ENCODE measurements at regions not wholly inside any gene's neighbourhood (a gene's known extent, or its start where the extent isn't known, plus 50 kb on each side); places are given as distances from the start of the nearest gene placed in this dataset.

GRCh38 chr6:14921170-14921569, 324.7 kb upstream of the JARID2 start:
- intact Hi-C loops (cut with DNase I), result no loop called here

DNA sequence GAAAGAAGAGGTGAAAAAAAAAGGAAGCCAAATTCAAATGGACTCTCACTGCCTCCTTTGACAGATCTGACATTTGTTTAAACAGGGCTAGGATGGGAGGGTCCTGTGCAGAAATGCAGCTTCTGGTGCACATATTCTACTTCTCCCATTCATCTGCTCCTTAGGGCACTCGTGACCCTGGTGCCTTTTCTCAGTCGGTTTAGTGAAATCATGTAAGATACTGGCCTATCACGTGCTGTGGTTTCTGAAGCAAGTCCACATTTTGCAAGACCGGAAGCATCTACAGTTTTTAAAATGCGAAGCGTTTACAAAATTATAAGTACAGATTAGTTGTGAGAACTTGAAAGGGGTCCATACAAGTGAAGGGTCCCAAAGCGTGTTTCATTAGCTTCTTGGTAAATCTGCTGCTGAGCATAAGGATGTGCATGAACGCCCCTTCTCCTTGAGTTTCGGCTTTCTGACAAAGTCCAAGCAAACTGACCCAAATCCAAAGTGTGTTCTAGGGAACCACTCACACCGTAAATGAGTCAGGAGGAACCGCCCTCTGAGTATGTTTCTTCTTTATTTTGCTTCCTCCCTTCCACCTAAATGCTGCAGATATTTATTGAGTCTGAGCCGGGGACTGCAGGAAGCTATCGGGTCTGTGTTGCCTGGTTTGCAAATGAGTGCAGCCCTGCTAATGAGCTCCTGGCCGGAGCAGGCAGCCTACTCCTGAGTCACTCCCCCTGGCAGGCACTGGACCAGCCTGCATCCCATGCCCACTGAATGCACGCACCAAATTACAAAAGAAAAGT, 323.8 kb upstream of the JARID2 start:
- intact Hi-C loops (cut with DNase I), result no loop called here
- DNase-seq (ENCODE audit: low spot score), result no peak

More at GRCh38 chr6:14921170-14921569, 324.7 kb upstream of the JARID2 start:
- DNase-seq (ENCODE audit: low spot score), result peak; percentile 82

DNA sequence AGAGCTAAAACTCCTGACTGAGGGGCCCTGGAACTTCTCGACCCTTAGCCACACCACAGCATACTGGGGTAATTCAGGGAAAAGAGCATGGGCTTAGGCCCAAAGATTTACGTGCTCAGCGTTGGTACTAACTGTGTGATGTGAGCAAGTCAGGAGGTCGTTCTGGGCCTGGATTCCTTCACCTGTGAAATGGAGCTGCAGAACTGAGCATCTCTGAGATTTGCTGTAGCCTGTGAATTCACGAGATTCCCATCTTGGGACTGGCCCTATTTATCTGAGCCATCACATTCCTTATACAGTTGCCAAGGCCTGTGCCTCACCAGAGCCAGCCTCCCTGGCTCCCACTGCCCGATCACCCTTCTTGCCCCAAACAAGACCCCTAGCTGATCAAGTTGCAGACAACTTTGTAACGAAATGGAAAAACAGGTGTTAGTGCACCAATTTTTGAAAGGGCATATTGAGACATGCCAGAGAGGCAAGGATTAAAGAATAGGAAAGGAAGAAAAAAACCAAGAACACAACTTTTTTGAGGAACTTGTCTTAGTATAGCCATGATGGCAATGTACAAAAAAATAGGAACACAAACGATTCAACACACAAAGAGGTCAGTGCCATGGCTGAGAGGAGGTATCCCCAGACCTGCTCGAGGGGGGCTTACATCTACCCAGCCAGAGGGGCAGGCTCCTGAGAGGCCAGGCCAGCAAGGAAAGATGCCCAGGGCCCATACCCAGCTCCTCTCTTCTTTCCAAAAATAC, 323.0 kb upstream of the JARID2 start:
- no peak for DNase-seq (ENCODE audit: low spot score)
- intact Hi-C loops (cut with DNase I), result no loop called here

DNA sequence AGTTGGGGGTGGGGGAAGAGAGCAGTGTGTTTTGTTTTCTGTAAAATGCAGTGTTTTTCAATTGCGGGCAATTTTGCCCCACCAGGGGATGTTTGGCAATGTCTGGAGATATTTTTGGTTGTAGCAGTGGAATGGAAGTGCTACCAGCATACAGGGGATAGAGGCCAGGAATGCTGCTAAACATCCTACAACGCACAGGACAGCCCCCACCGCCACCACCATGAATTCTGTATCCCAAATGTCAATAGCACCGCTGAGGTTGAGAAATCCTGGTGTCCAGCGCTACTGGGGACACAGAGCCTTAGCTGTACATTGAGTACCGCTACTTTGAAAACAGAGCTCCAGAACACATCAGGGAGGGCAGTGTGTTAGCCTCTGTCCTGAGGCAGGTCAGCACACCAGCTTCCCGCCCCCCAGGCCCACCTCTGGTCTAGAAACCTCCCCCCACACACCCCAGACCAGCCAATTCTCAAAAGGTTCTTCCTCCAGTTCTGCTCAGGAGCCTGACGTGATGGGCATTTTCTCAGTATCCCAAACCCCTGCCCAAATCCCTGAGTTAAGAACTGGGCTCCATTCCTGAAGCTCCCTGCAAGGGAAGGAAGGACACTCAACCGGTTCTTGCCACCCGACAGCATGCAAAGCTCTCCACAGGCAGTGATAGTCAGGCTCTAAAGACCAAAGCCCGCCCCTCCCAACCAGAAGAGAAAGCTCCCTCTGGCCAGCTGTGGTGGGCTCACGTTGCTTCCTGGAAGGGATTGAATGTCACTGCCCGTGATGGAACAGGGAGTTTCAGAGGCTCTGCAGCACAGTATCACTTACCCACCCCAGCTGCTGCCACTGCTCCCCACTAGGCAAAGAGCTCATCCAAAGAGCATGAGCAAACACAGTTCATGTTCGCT, 321.5 kb upstream of the JARID2 start:
- intact Hi-C loops (cut with DNase I), result no loop called here
- no peak for DNase-seq (ENCODE audit: low spot score)

GRCh38 chr6:14925025-14925698, 320.7 kb upstream of the JARID2 start:
- DNase-seq (ENCODE audit: low spot score), result no peak
- intact Hi-C loops (cut with DNase I), result no loop called here

- intact Hi-C loops (cut with DNase I), result no loop called here
- no peak for DNase-seq (ENCODE audit: low spot score)
Observed at GRCh38 chr6:14925699-14926026, 320.2 kb upstream of the JARID2 start.

GRCh38 chr6:14927398-14927797, 318.5 kb upstream of the JARID2 start:
- DNase-seq (ENCODE audit: low spot score), result no peak
- intact Hi-C loops (cut with DNase I), result no loop called here

DNA sequence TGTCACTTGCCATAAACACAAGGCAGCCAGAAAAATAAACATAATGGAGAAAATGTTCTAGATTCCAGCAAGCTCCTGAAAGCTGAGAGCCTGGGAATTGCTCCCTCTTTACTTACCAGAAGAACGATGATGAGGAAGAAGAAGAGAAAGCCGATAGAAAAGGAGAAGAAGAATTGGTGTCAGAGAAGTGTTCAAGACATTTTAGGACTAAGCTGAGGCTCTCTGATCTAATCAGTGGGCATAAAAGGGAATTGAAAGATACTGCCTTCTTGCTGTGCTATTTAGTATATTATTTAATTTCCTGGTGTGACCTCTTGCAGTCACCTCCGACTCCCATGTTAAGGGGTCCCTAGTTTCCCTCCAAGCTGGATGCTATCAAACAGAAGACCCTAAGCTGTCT, 316.6 kb upstream of the JARID2 start:
- no peak for DNase-seq (ENCODE audit: low spot score)
- intact Hi-C loops (cut with DNase I), result no loop called here

- intact Hi-C loops (cut with DNase I), result no loop called here
Observed at GRCh38 chr6:14930366-14930989, 315.4 kb upstream of the JARID2 start.

DNA sequence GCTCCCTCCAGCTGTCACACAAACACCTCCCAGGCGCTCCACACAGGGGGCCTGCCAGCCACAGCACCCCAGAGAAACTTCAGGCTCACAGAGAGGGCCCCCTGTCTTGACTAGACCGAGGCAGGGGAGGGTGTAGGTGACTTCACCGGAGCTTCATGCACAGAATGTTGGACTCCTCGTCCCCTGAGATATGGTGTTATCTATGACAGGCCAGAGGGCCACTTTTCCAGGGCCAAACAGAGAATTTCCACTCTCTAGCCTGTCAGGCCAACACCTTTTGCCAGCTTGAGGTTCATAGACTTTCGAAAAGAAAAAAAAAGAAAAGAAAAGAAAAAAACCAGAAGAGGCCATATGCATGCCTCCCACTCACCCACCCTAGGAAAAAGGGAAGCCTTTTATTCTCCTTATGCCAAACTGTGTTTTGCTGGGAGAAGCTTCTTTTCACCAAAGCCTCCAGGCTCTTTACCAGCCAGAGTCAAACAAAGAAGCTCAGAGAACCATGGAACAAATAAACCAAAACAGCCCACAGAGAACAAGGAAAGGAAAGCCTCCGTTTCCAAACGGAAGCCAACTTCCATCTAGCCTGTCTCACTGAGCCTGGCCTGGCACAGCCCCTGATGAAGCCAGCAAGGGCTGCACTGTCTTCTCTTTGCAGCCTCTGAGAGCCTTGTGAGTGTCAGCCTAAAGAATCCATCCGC, 313.2 kb upstream of the JARID2 start:
- intact Hi-C loops (cut with DNase I), result no loop called here
- no peak for DNase-seq (ENCODE audit: low spot score)

More at GRCh38 chr6:14930366-14930989, 315.4 kb upstream of the JARID2 start:
- no peak for DNase-seq (ENCODE audit: low spot score)

GRCh38 chr6:14933183-14933544, 312.7 kb upstream of the JARID2 start:
- no peak for DNase-seq (ENCODE audit: low spot score)
- intact Hi-C loops (cut with DNase I), result no loop called here

GRCh38 chr6:14934013-14934412, 311.9 kb upstream of the JARID2 start:
- intact Hi-C loops (cut with DNase I), result no loop called here
- no peak for DNase-seq (ENCODE audit: low spot score)

DNA sequence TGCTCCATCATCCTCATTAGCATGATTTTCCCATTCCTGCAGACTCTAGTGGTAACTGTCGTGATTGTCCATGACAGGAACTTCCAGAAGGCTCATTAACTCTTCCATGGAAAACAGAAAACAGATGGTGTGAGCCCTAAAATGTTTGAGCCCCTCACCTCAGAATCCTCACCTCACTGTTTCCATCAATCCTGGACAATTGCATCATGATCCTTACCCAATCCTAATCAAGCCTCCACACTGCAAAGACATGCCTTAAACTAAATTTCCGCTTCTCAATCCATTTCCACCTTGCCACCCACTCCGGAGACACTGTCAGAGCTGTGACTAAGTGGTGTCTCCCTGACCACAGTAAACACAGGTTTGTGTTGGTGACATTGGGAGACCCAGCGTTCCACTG, 311.0 kb upstream of the JARID2 start:
- intact Hi-C loops (cut with DNase I), result no loop called here

DNA sequence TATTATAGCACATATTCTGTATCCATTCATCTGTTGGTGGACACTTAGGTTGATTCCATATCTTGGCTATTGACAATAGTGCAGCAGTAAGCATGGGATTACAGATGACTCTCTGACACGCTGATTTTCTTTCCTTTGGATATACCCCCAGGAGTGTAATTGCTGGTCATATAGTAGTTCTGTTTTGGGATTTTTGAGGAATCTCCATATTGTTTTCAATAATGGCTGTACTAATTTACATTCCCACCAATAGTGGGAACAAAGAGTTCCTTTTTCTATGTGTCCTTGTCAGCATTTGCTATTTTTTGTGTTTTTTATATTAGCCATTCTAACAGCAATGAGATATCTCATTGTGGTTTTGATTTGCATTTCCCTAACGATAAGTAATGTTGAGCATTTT, 309.0 kb upstream of the JARID2 start:
- no peak for DNase-seq (ENCODE audit: low spot score)
- intact Hi-C loops (cut with DNase I), result no loop called here

More for the DNA sequence above, 311.0 kb upstream of the JARID2 start:
- DNase-seq (ENCODE audit: low spot score), result no peak

DNA sequence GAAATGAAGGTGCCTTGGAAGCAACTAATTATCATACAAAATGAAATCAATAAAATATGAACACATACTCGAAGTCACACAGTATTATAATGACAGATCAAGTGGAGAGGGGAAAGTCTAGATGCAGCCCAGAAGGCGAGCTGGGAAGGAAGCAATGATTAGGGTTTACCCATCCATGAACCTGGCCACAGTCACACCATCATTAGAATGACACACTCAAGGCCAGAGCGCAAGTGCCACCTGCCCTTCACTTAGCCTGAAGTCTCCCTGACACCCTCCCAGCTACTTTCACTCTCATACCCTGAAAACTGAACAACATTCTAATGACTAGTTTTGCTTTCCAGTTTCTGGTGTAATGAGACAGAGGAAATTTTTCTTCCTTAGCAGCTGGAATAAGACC, 302.8 kb upstream of the JARID2 start:
- intact Hi-C loops (cut with DNase I), result no loop called here
- no peak for DNase-seq (ENCODE audit: low spot score)

GRCh38 chr6:14944593-14944992, 301.3 kb upstream of the JARID2 start:
- DNase-seq (ENCODE audit: low spot score), result no peak
- intact Hi-C loops (cut with DNase I), result no loop called here

- peak; percentile 29 for DNase-seq (ENCODE audit: low spot score)
- intact Hi-C loops (cut with DNase I), result no loop called here
Observed at GRCh38 chr6:14945461-14946185, 300.2 kb upstream of the JARID2 start.

- no peak for DNase-seq (ENCODE audit: low spot score)
- intact Hi-C loops (cut with DNase I), result no loop called here
Observed at GRCh38 chr6:14946753-14947152, 299.1 kb upstream of the JARID2 start.

Measured in cardiac septum (tissue), 1 donor.